SU-DHL-6 (cell line): ENCODE measurements at regions not wholly inside any gene's neighbourhood (a gene's known extent, or its start where the extent isn't known, plus 50 kb on each side); places are given as distances from the start of the nearest gene placed in this dataset.

ENCODE experiments used
- CTCF ChIP-seq: fragments of 200-600 bp; sonication (generic); IDR thresholded peaks from one replicate; pipeline ENCODE4 v1.5.1; 2017; ENCODE audit warnings: antibody characterized with exemption, mild to moderate bottlenecking, low read length, moderate library complexity; ENCODE audit not compliant: insufficient read depth, poor library complexity, severe bottlenecking
- EZH2phosphoT487 ChIP-seq: fragments of 200-600 bp; sonication (generic), shearing (Covaris generic); conservative IDR thresholded peaks from 2 replicates; pipeline ENCODE4 v1.6.1; 2018; ENCODE audit warnings: mild to moderate bottlenecking, antibody characterized with exemption, low read length, moderate library complexity, mixed read lengths

- TF ChIP-seq CTCF = no peak
- TF ChIP-seq EZH2phosphoT487 = no peak
Measured at GRCh38 chr9:103803245-103803644, 290.9 kb upstream of the SMC2 start.
